ENCODE measurements at regions not wholly inside any gene's neighbourhood (a gene's known extent, or its start where the extent isn't known, plus 50 kb on each side); places are given as distances from the start of the nearest gene placed in this dataset.
A peak's percentile ranks its signal among the peaks of the same experiment; 100 is the strongest.
"Not testable (repeated sequence)": the region's sequence is repeated elsewhere in the genome, so short reads cannot be mapped to it uniquely, and the experiment has no call there.

DNA sequence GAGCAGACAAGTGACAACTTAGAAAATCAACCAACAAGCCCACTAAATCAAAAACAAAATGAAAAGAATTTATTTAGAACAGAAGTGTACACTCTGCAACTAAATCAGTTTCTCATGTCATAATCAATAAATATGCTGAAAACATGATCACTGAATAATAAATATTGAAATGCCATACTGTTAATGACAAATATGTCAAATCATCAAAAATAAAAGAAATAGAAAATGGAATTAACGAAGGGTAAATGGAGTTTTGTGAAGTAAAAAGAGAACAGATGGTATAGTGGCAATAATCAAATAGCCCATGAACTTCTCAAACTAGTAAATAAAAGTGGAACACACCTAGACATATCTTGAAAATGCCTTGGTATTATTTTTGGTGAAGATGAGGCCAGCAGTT, 744.9 kb downstream of the TAF11L14 start:
- DNase-seq, result no peak

GRCh38 chr5:18380729-18381362, 746.6 kb downstream of the TAF11L14 start:
- DNase-seq, result no peak

- DNase-seq, result peak; percentile 55 to 57
Observed at GRCh38 chr5:18393565-18394442, 759.5 kb downstream of the TAF11L14 start.

DNA sequence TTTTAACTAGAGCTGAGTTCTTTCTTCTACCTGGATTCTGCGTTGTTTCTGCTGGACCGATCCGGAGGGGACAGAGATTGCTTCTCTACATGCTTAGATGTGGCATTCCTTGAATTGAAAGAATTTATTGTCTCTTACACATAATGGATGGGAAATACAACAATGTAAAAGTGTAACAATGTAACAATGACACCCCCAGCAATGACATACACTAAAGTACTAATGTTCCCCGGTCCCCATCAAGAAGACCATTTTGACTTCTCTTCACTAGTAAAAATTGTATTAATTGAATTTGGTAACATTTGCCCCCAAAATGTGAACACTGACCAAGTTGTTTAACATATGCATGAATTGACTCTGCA, 760.2 kb downstream of the TAF11L14 start:
- DNase-seq, result no peak

GRCh38 chr5:18395126-18396110, 761.2 kb downstream of the TAF11L14 start:
- no peak for DNase-seq

DNA sequence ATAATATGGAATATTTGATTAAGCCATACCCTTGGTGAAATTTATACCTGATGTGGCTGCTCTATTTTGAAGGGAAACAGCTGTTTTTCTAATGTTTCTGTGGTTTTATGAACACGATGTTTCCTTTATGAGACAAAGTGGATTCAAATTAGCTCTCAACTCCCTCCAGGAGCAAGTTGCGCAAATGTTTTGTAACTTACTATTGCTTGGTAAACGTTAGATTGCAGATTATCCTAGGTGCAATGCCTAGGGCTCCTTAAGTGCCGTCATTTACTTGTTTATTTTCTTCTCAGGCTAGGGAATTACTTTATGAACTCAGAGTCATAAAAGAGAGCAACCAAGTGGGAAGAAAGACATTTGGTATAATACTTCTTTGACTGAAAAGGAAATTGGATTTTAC, 763.1 kb downstream of the TAF11L14 start:
- DNase-seq, result no peak

GRCh38 chr5:18397891-18398290, 763.6 kb downstream of the TAF11L14 start:
- DNase-seq, result no peak

- not testable (repeated sequence) for DNase-seq
Observed at GRCh38 chr5:18399461-18400327, 765.4 kb downstream of the TAF11L14 start.

- DNase-seq, result no peak
Observed at GRCh38 chr5:18403141-18403540, 768.9 kb downstream of the TAF11L14 start.

- DNase-seq, result no peak
Observed at GRCh38 chr5:18403941-18404438, 769.7 kb downstream of the TAF11L14 start.

DNA sequence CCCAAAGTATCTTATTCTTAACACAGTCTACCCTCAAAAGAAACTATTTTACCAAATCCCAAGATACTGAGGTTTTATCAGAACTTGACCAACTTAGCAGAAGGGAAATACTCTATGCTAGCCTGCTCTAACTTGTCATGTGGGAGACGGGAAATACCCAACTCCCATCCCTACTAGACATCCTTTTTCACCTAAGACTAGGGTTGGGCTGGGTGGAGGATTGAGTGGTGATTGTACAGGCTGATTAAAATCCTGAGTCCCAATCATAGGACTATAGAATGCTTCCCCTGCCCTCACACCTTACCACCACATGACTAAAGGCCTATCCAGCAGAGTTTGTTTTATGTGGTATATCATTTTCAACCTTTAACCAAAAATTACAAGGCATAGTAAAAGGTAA, 786.5 kb downstream of the TAF11L14 start:
- no peak for DNase-seq

- DNase-seq, result no peak
Observed at GRCh38 chr5:18433336-18433735, 799.1 kb downstream of the TAF11L14 start.

GRCh38 chr5:18438126-18438525, 803.9 kb downstream of the TAF11L14 start:
- no peak for DNase-seq

- DNase-seq, result no peak
Observed at GRCh38 chr5:18455521-18455920, 821.3 kb downstream of the TAF11L14 start.

DNA sequence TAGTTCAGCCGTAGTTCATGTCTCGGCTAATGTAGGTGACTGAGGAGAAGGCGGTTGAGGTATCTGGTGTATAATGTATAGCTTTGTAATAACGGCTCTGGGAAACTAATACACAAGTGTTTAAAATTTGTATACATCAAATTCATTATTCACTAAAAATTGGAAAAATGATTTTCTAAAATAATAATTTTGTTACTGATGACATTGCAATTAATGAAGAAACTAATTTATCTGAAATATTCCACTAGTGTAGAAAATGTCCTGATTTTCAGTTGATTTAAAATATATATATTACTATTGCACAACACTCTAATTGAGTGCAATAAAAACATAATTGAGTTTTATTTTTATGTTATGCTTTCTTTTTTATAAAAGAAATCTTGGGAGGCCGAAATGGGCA, 823.0 kb downstream of the TAF11L14 start:
- no peak for DNase-seq

DNA sequence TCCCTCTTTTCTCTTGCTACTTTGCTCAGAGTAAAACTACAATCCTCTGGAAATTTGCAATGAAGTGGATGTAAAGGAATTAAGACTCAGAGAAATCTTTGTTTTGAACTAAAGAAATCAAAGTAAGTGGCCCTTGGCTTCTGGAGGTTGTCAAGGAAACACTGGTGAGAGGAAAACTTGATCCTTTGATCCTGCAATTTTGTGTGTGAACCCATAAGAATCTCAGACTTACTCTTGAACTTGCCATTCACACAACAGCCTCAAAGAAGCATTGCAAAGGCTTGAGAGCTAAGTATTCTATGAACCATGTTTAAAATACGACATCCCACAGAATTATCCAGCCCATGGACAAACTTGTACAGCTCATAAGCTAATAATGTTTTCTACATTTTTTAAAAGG, 827.5 kb downstream of the TAF11L14 start:
- no peak for DNase-seq

DNA sequence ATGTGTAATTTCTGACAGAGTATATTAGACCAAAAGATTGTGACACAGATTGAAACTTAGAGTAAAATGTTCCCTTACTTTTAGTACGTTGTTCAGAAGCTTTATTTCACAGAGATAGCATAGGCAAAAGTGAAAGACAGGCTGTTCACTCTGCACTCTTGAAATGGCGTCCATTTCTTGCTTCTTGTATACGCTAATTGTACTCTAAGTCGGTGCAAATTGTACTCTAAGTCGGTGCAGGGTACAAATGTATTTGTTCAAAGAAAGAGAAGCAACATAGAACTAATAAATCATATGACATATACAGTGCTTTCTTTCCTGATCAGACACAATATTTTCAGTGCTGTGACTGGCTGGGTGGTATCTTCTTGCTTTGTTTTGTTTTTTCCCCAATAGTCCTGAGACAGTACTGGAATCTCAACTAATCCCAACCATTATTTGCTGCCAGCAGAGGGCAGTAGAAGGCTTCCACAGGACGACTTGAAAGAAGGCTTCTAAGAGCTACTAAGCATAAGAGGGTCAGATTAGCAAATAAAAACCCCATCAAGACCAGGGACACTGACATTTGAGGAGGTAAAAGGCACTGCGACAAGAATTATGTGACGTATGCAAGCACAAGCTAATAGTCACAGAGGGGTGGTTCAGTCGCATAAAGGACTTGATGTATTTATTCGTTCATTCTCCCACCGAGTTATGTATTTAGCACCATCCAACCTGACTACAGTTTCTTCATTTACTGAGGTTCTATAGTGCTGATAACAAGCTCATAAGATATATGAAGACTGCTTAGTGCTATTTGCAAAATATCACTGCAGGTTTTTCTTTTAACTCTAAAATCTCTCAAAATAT, 831.8 kb downstream of the TAF11L14 start:
- DNase-seq, result peak; percentile 27 to 47

DNA sequence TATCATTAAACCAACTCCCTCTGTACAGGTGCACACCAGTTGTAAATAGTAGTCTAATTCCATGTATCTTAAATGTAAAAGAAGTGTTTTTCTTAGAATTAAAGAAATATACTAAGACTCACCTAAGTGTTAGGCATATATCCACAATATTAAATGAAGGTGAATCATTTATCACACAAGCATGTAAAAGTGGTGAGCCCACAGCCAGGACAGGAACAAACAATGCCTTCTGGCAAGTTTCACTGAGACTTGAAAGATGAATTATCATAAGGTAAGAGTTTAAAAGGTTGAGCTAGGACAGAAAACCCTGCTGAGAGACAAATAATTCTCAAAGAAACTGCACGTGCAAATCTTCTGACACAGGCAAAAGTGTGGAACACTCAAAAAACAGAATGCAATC, 832.5 kb downstream of the TAF11L14 start:
- DNase-seq, result no peak

DNA sequence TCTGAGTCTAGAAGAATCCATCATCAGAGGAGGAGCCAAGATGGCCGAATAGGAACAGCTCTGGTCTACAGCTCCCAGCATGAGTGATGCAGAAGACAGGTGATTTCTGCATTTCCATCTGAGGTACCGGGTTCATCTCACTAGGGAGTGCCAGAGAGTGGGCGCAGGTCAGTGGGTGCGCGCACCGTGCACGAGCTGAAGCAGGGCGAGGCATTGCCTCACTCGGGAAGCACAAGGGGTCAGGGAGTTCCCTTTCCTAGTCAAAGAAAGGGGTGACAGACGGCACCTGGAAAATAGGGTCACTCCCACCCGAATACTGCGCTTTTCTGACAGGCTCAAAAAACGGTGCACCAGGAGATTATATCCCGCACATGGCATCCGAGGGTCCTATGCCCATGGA, 837.5 kb downstream of the TAF11L14 start:
- DNase-seq, result not testable (repeated sequence)

DNA sequence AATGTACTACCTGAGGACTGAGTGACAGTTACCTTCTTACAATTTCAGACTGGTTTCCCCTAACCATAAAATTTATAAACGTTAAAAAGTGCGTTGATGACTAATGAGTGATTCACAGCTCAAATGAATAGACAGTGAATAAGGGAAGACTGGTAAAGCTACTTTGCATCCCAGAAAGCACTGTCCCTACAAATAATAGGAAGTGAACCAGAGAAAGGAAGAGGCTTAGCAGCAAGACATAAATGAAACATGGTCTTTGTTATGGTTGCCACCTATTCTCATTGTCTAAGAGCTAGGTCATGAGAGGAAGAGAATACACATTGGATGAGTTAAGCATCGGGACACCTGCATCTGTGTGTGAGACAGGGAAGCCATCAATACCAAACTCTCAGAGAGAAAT, 849.2 kb downstream of the TAF11L14 start:
- DNase-seq, result no peak

DNA sequence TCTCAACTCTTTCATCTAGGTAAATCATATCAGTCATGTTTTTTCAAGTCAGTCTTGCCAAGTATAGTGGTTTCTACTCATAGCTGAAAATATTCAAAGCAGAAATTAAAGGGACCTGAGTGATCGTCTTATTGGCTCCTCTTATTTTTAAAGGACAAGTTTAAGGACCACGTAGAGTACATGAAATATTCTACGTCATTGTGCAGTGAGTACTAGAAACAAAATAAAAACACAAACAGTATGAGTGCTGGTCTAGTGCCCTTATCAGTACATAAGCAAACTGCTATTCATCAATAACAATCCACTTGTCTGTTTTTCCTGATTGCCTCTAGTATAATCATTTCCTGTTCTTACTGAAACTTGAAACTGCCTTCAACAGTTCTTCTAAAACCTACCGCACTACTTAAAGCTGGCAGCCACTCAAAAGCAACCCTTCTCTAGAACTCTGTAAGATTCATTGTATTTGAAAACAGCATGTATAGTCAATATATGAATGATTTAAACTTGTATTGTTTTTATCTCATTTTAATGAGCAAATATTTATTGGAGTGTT, 853.7 kb downstream of the TAF11L14 start:
- DNase-seq, result no peak
